ENCODE measurements at regions not wholly inside any gene's neighbourhood (a gene's known extent, or its start where the extent isn't known, plus 50 kb on each side); places are given as distances from the start of the nearest gene placed in this dataset.

- POLR2A ChIA-PET (ENCODE audit: unreplicated experiment) = no interaction called here
- Histone ChIP-seq H3K27ac (ENCODE audit: low read length) (no peak overlapping the region), H3K9me2 (replicated peaks; ENCODE audit: low read length) (no peaks in the 10 kb centered on the region), H3K4me1 (ENCODE audit: insufficient read depth, low read length) (peaks cover 11% of the 10 kb centered on the region), H3K4me2 (ENCODE audit: low read length) (no peak overlapping the region), H3F3A (ENCODE audit: low read length, unreplicated experiment) (no peaks in the 10 kb centered on the region), H3K79me2 (ENCODE audit: low read length) (no peaks in the 10 kb centered on the region), H3K9me3 (ENCODE audit: low read length) (no peaks in the 10 kb centered on the region), H2AFZ (ENCODE audit: low read length) (no peak overlapping the region), H4K20me1 (ENCODE audit: low read length) (no peaks in the 10 kb centered on the region), H3K4me3 (ENCODE audit: low read length) (no peak overlapping the region), H3K9ac (ENCODE audit: low read length) (no peak overlapping the region), H3K36me3 (ENCODE audit: low read depth, low read length) (no peaks in the 10 kb centered on the region), H3K27me3 (ENCODE audit: low read length) (no peaks in the 10 kb centered on the region)
- ATAC-seq (no peak), DNase-seq (no peak)
- CTCF ChIA-PET = no interaction called here
- no peak for TF ChIP-seq EZH2phosphoT487 (IDR thresholded peaks at IDR 0.05; ENCODE audit: borderline replicate concordance, low read length)
- no peak for TF ChIP-seq EZH2 (IDR thresholded peaks at IDR 0.05; ENCODE audit: low read length, unreplicated experiment)
- TF ChIP-seq, protein P1, sequence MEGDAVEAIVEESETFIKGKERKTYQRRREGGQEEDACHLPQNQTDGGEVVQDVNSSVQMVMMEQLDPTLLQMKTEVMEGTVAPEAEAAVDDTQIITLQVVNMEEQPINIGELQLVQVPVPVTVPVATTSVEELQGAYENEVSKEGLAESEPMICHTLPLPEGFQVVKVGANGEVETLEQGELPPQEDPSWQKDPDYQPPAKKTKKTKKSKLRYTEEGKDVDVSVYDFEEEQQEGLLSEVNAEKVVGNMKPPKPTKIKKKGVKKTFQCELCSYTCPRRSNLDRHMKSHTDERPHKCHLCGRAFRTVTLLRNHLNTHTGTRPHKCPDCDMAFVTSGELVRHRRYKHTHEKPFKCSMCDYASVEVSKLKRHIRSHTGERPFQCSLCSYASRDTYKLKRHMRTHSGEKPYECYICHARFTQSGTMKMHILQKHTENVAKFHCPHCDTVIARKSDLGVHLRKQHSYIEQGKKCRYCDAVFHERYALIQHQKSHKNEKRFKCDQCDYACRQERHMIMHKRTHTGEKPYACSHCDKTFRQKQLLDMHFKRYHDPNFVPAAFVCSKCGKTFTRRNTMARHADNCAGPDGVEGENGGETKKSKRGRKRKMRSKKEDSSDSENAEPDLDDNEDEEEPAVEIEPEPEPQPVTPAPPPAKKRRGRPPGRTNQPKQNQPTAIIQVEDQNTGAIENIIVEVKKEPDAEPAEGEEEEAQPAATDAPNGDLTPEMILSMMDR (conservative IDR thresholded peaks at IDR 0.05; ENCODE audit: low read depth, low read length) = no peak
- no TSS peak for BruUV-seq (replicated peaks)
- intact Hi-C loops (cut with micrococcal nuclease) = no loop called here
Observed at GRCh38 chr10:109202111-109202510, 721.2 kb downstream of the XPNPEP1 start.

DNA sequence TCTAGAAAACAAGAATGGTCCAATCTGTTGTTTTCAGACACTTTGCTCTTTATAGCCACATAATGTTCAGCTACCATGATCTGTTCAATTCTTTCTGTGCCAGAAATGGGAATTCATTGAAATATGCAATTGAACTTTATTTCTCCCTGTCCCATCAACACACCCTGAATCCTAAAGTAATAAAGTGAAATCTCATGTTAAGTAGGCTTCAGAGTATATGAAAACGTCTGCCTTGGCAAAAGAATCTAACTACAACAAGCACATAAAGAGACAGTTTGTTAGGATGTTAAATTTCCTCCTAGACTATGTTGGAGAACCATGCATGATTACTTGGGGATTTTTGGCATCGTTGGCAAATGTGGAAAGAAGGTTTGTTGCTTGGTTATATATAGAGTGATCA lies 722.7 kb downstream of the XPNPEP1 start:
- CTCF ChIA-PET = no interaction called here
- H4K20me1 ChIP-seq (ENCODE audit: low read length) = no peaks in the 10 kb centered on the region
- H3K27ac ChIP-seq (ENCODE audit: low read length) = no peak overlapping the region
- H3K4me1 ChIP-seq (ENCODE audit: insufficient read depth, low read length) = no peaks in the 10 kb centered on the region
- H3K9me2 ChIP-seq (replicated peaks; ENCODE audit: low read length) = no peaks in the 10 kb centered on the region
- H3K4me3 ChIP-seq (ENCODE audit: low read length) = no peak overlapping the region
- no peak overlapping the region for H3K9ac ChIP-seq (ENCODE audit: low read length)
- H3K36me3 ChIP-seq (ENCODE audit: low read depth, low read length) = no peaks in the 10 kb centered on the region
- intact Hi-C loops (cut with micrococcal nuclease) = no loop called here
- no peaks in the 10 kb centered on the region for H3K27me3 ChIP-seq (ENCODE audit: low read length)
- POLR2A ChIA-PET (ENCODE audit: unreplicated experiment) = no interaction called here
- H2AFZ ChIP-seq (ENCODE audit: low read length) = no peak overlapping the region
- BruUV-seq (replicated peaks) = no TSS peak
- no peaks in the 10 kb centered on the region for H3K79me2 ChIP-seq (ENCODE audit: low read length)
- no peak overlapping the region for H3K4me2 ChIP-seq (ENCODE audit: low read length)
- ATAC-seq (no peak), DNase-seq (no peak)
- H3F3A ChIP-seq (ENCODE audit: low read length, unreplicated experiment) = no peaks in the 10 kb centered on the region
- no peaks in the 10 kb centered on the region for H3K9me3 ChIP-seq (ENCODE audit: low read length)
- TF ChIP-seq, protein P1 (conservative IDR thresholded peaks at IDR 0.05; ENCODE audit: low read depth, low read length) = no peak
- TF ChIP-seq EZH2phosphoT487 (IDR thresholded peaks at IDR 0.05; ENCODE audit: borderline replicate concordance, low read length) = no peak
- TF ChIP-seq EZH2 (IDR thresholded peaks at IDR 0.05; ENCODE audit: low read length, unreplicated experiment) = no peak

- CTCF ChIA-PET = no interaction called here
- POLR2A ChIA-PET (ENCODE audit: unreplicated experiment) = no interaction called here
- H3K36me3 ChIP-seq (ENCODE audit: low read depth, low read length) = no peaks in the 10 kb centered on the region; the same call in 1 of the 2 replicates
- H3K27ac ChIP-seq (ENCODE audit: low read length) = no peak overlapping the region
- H3K4me3 ChIP-seq (ENCODE audit: low read length) = no peak overlapping the region
- no peaks in the 10 kb centered on the region for H4K20me1 ChIP-seq (ENCODE audit: low read length)
- no peak overlapping the region for H2AFZ ChIP-seq (ENCODE audit: low read length)
- no TSS peak for BruUV-seq (replicated peaks)
- peaks cover 6% of the 10 kb centered on the region; the same call in 1 of the 2 replicates for H3K9me3 ChIP-seq (ENCODE audit: low read length)
- no peaks in the 10 kb centered on the region for H3K79me2 ChIP-seq (ENCODE audit: low read length)
- H3K4me1 ChIP-seq (ENCODE audit: insufficient read depth, low read length) = no peaks in the 10 kb centered on the region
- H3K4me2 ChIP-seq (ENCODE audit: low read length) = no peak overlapping the region
- no peak for ATAC-seq
- TF ChIP-seq EZH2 (IDR thresholded peaks at IDR 0.05; ENCODE audit: low read length, unreplicated experiment) (no peak), EZH2phosphoT487 (IDR thresholded peaks at IDR 0.05; ENCODE audit: borderline replicate concordance, low read length) (no peak)
- TF ChIP-seq, protein P1 (conservative IDR thresholded peaks at IDR 0.05; ENCODE audit: low read depth, low read length) = no peak
- no peak overlapping the region for H3K9ac ChIP-seq (ENCODE audit: low read length)
- no peaks in the 10 kb centered on the region for H3K27me3 ChIP-seq (ENCODE audit: low read length)
- no peak for DNase-seq
- H3F3A ChIP-seq (ENCODE audit: low read length, unreplicated experiment) = no peaks in the 10 kb centered on the region
- intact Hi-C loops (cut with micrococcal nuclease) = no loop called here
- H3K9me2 ChIP-seq (replicated peaks; ENCODE audit: low read length) = no peaks in the 10 kb centered on the region
Observed at GRCh38 chr10:109191823-109192222, 731.5 kb downstream of the XPNPEP1 start.
